ENCODE measurements at regions not wholly inside any gene's neighbourhood (a gene's known extent, or its start where the extent isn't known, plus 50 kb on each side); places are given as distances from the start of the nearest gene placed in this dataset.

- TF ChIP-seq, protein P1, sequence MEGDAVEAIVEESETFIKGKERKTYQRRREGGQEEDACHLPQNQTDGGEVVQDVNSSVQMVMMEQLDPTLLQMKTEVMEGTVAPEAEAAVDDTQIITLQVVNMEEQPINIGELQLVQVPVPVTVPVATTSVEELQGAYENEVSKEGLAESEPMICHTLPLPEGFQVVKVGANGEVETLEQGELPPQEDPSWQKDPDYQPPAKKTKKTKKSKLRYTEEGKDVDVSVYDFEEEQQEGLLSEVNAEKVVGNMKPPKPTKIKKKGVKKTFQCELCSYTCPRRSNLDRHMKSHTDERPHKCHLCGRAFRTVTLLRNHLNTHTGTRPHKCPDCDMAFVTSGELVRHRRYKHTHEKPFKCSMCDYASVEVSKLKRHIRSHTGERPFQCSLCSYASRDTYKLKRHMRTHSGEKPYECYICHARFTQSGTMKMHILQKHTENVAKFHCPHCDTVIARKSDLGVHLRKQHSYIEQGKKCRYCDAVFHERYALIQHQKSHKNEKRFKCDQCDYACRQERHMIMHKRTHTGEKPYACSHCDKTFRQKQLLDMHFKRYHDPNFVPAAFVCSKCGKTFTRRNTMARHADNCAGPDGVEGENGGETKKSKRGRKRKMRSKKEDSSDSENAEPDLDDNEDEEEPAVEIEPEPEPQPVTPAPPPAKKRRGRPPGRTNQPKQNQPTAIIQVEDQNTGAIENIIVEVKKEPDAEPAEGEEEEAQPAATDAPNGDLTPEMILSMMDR (IDR thresholded peaks at IDR 0.05; ENCODE audit: low read depth, low read length) = no peak
- TF ChIP-seq EZH2phosphoT487 (IDR thresholded peaks at IDR 0.05; ENCODE audit: low read depth) = no peak
Measured at GRCh38 chr14:21911877-21912276, 238.3 kb upstream of the OR4E1 start.

Measured in OCI-LY3 (cell line).